Endothelial cell (in vitro differentiated cells): ENCODE measurements at regions not wholly inside any gene's neighbourhood (a gene's known extent, or its start where the extent isn't known, plus 50 kb on each side); places are given as distances from the start of the nearest gene placed in this dataset.

Source experiments
- DNase-seq: peaks from one replicate; pipeline ENCODE4 v3.0.0; 2021; ENCODE audit warnings: low spot score
- H3K27ac Mint-ChIP-seq: one replicate; pipeline ENCODE4 v1.8.0; 2021; ENCODE audit warnings: mixed read lengths, inconsistent platforms; ENCODE audit not compliant: unreplicated experiment
- H3K27me3 Mint-ChIP-seq: one replicate; pipeline ENCODE4 v1.8.0; 2021; ENCODE audit warnings: mild to moderate bottlenecking, moderate library complexity, mixed read lengths, inconsistent platforms; ENCODE audit not compliant: unreplicated experiment
- H3K36me3 Mint-ChIP-seq: one replicate; pipeline ENCODE4 v1.8.0; 2021; ENCODE audit warnings: mild to moderate bottlenecking, low read depth, mixed read lengths, inconsistent platforms; ENCODE audit not compliant: unreplicated experiment
- H3K4me1 Mint-ChIP-seq: one replicate; pipeline ENCODE4 v1.8.0; 2021; ENCODE audit warnings: mild to moderate bottlenecking, mixed read lengths, inconsistent platforms; ENCODE audit not compliant: unreplicated experiment
- H3K4me3 Mint-ChIP-seq: one replicate; pipeline ENCODE4 v1.8.0; 2021; ENCODE audit warnings: mild to moderate bottlenecking, mixed read lengths, inconsistent platforms; ENCODE audit not compliant: unreplicated experiment
- H3K9me3 Mint-ChIP-seq: one replicate; pipeline ENCODE4 v1.8.0; 2021; ENCODE audit warnings: mixed read lengths, inconsistent platforms; ENCODE audit not compliant: unreplicated experiment
- CTCF ChIP-seq: fragments of 200-600 bp; sonication (generic); IDR thresholded peaks from one replicate; pipeline ENCODE4 v1.5.0; 2021; ENCODE audit warnings: antibody characterized with exemption; ENCODE audit not compliant: unreplicated experiment

- peaks cover 14% of the 10 kb centered on the region for H3K36me3 Mint-ChIP-seq
- H3K27ac Mint-ChIP-seq, result no peak overlapping the region
- no peak overlapping the region for H3K4me3 Mint-ChIP-seq
- H3K9me3 Mint-ChIP-seq, result peaks cover 22% of the 10 kb centered on the region
- H3K27me3 Mint-ChIP-seq, result peaks cover 5% of the 10 kb centered on the region
- no peak for DNase-seq
- H3K4me1 Mint-ChIP-seq, result no peaks in the 10 kb centered on the region
- no peak for TF ChIP-seq CTCF
Observed at GRCh38 chr12:128190052-128190451, 76.9 kb upstream of the TMEM132C start.

GRCh38 chr12:128190614-128191013 lies 76.4 kb upstream of the TMEM132C start:
- Mint-ChIP-seq H3K36me3 (peaks cover 14% of the 10 kb centered on the region), H3K9me3 (peaks cover 20% of the 10 kb centered on the region), H3K4me1 (no peaks in the 10 kb centered on the region), H3K27ac (no peak overlapping the region), H3K27me3 (peaks cover 5% of the 10 kb centered on the region), H3K4me3 (no peak overlapping the region)
- DNase-seq, result no peak
- TF ChIP-seq CTCF, result no peak

- DNase-seq, result no peak
- no peak overlapping the region for H3K4me3 Mint-ChIP-seq
- H3K9me3 Mint-ChIP-seq, result peaks cover 28% of the 10 kb centered on the region
- no peaks in the 10 kb centered on the region for H3K4me1 Mint-ChIP-seq
- no peak for TF ChIP-seq CTCF
- no peak overlapping the region for H3K27ac Mint-ChIP-seq
- H3K36me3 Mint-ChIP-seq, result peaks cover 17% of the 10 kb centered on the region
- H3K27me3 Mint-ChIP-seq, result peaks cover 4% of the 10 kb centered on the region
Observed at GRCh38 chr12:128191380-128191779, 75.6 kb upstream of the TMEM132C start.

GRCh38 chr12:128204711-128205110 lies 62.3 kb upstream of the TMEM132C start:
- Mint-ChIP-seq H3K4me3 (no peak overlapping the region), H3K9me3 (peaks cover 8% of the 10 kb centered on the region), H3K27me3 (peaks cover 5% of the 10 kb centered on the region), H3K27ac (no peak overlapping the region), H3K4me1 (no peaks in the 10 kb centered on the region), H3K36me3 (no peaks in the 10 kb centered on the region)
- DNase-seq, result no peak
- no peak for TF ChIP-seq CTCF

- Mint-ChIP-seq H3K4me3 (no peak overlapping the region), H3K36me3 (no peaks in the 10 kb centered on the region), H3K27ac (no peak overlapping the region), H3K4me1 (no peaks in the 10 kb centered on the region), H3K9me3 (peaks cover 4% of the 10 kb centered on the region), H3K27me3 (peaks cover 2% of the 10 kb centered on the region)
- no peak for TF ChIP-seq CTCF
- DNase-seq, result no peak
Observed at GRCh38 chr12:128205145-128205544, 61.8 kb upstream of the TMEM132C start.
